ENCODE measurements at regions not wholly inside any gene's neighbourhood (a gene's known extent, or its start where the extent isn't known, plus 50 kb on each side); places are given as distances from the start of the nearest gene placed in this dataset.

GRCh38 chr9:3597792-3598191 lies 72.0 kb upstream of the RFX3 start:
- no peaks in the 10 kb centered on the region for H3K4me1 ChIP-seq (ENCODE audit: control insufficient read depth in 1 of 2, insufficient read depth in 1 of 2, low read depth in 1 of 2, low read length in 1 of 2)
- no peak overlapping the region for H3K27ac ChIP-seq
- no peak for TF ChIP-seq CTCF (IDR thresholded peaks at IDR 0.05)
- no peaks in the 10 kb centered on the region for H3K9me3 ChIP-seq
- no peak overlapping the region for H3K4me3 ChIP-seq (ENCODE audit: low read depth in 1 of 2, low read length in 1 of 2)
- H3K36me3 ChIP-seq, result no peaks in the 10 kb centered on the region
- H3K27me3 ChIP-seq, result no peaks in the 10 kb centered on the region

- Histone ChIP-seq H3K27ac (no peak overlapping the region), H3K4me1 (ENCODE audit: control insufficient read depth in 1 of 2, insufficient read depth in 1 of 2, low read depth in 1 of 2, low read length in 1 of 2) (no peaks in the 10 kb centered on the region), H3K36me3 (no peaks in the 10 kb centered on the region), H3K4me3 (ENCODE audit: low read depth in 1 of 2, low read length in 1 of 2) (no peak overlapping the region), H3K27me3 (no peaks in the 10 kb centered on the region), H3K9me3 (no peaks in the 10 kb centered on the region)
- TF ChIP-seq CTCF (IDR thresholded peaks at IDR 0.05), result no peak
Observed at GRCh38 chr9:3586066-3586465, 60.3 kb upstream of the RFX3 start.

GRCh38 chr9:3585606-3586005 lies 59.8 kb upstream of the RFX3 start:
- no peak for TF ChIP-seq CTCF (IDR thresholded peaks at IDR 0.05)
- Histone ChIP-seq H3K36me3 (no peaks in the 10 kb centered on the region), H3K4me3 (ENCODE audit: low read depth in 1 of 2, low read length in 1 of 2) (no peak overlapping the region), H3K9me3 (no peaks in the 10 kb centered on the region), H3K27me3 (no peaks in the 10 kb centered on the region), H3K4me1 (ENCODE audit: control insufficient read depth in 1 of 2, insufficient read depth in 1 of 2, low read depth in 1 of 2, low read length in 1 of 2) (no peaks in the 10 kb centered on the region), H3K27ac (no peak overlapping the region)

- Histone ChIP-seq H3K9me3 (no peaks in the 10 kb centered on the region), H3K4me1 (ENCODE audit: control insufficient read depth in 1 of 2, insufficient read depth in 1 of 2, low read depth in 1 of 2, low read length in 1 of 2) (peaks cover 0 to 8% of the 10 kb centered on the region in 2 experiments), H3K4me3 (ENCODE audit: low read depth in 1 of 2, low read length in 1 of 2) (no peak overlapping the region), H3K36me3 (no peaks in the 10 kb centered on the region), H3K27me3 (no peaks in the 10 kb centered on the region), H3K27ac (no peak overlapping the region)
- no peak for TF ChIP-seq CTCF (IDR thresholded peaks at IDR 0.05)
Observed at GRCh38 chr9:3578786-3579185, 53.0 kb upstream of the RFX3 start.

GRCh38 chr9:3576328-3576727 lies 50.5 kb upstream of the RFX3 start:
- H3K9me3 ChIP-seq, result no peaks in the 10 kb centered on the region
- no peaks in the 10 kb centered on the region for H3K36me3 ChIP-seq
- H3K4me3 ChIP-seq (ENCODE audit: low read depth in 1 of 2, low read length in 1 of 2), result no peak overlapping the region
- H3K4me1 ChIP-seq (ENCODE audit: control insufficient read depth in 1 of 2, insufficient read depth in 1 of 2, low read depth in 1 of 2, low read length in 1 of 2), result peaks cover 0 to 8% of the 10 kb centered on the region in 2 experiments
- TF ChIP-seq CTCF (IDR thresholded peaks at IDR 0.05), result no peak
- no peaks in the 10 kb centered on the region for H3K27me3 ChIP-seq
- H3K27ac ChIP-seq, result no peak overlapping the region

GRCh38 chr9:3575821-3576220 lies 50.0 kb upstream of the RFX3 start:
- no peak for TF ChIP-seq CTCF (IDR thresholded peaks at IDR 0.05)
- no peak overlapping the region for H3K4me3 ChIP-seq (ENCODE audit: low read depth in 1 of 2, low read length in 1 of 2)
- H3K9me3 ChIP-seq, result no peaks in the 10 kb centered on the region
- no peaks in the 10 kb centered on the region for H3K36me3 ChIP-seq
- no peak overlapping the region for H3K27ac ChIP-seq
- no peaks in the 10 kb centered on the region for H3K27me3 ChIP-seq
- peaks cover 0 to 8% of the 10 kb centered on the region in 2 experiments for H3K4me1 ChIP-seq (ENCODE audit: control insufficient read depth in 1 of 2, insufficient read depth in 1 of 2, low read depth in 1 of 2, low read length in 1 of 2)

All from neutrophil (primary cell).